MCF 10A (cell line): ENCODE measurements at regions not wholly inside any gene's neighbourhood (a gene's known extent, or its start where the extent isn't known, plus 50 kb on each side); places are given as distances from the start of the nearest gene placed in this dataset.

Experiments
- BruUV-seq: library from RNA; stranded (reverse); fragments of 400-500 nt; replicated peaks from 2 replicates; lab custom pipeline; 2021; lab: Mats Ljungman, UMichigan
- CTCF ChIA-PET: fragments of 300-600 bp; sonication (Branson Sonifier 250); formaldehyde crosslinking; extraction: SDS; loops from one replicate; lab custom pipeline; 2021; ENCODE audit warnings: antibody characterized with exemption, inconsistent platforms; lab: Yijun Ruan, JAX
- POLR2A ChIA-PET: fragments of 300-600, 350-650 bp; sonication (Branson Sonifier 250); formaldehyde crosslinking; extraction: SDS; loops from one replicate; lab custom pipeline; 2020; ENCODE audit warnings: antibody characterized with exemption, inconsistent platforms; lab: Yijun Ruan, JAX
- DNase-seq: peaks from one replicate; pipeline ENCODE4 v3.0.0-alpha.2; 2018; ENCODE audit not compliant: unreplicated experiment
- H3K27ac Mint-ChIP-seq: one replicate; pipeline ENCODE4 v1.8.0; 2022; ENCODE audit warnings: mild to moderate bottlenecking, low read depth, mixed read lengths; ENCODE audit not compliant: unreplicated experiment
- H3K27me3 Mint-ChIP-seq: one replicate; pipeline ENCODE4 v1.8.0; 2022; ENCODE audit warnings: mixed read lengths; ENCODE audit not compliant: insufficient read depth, unreplicated experiment
- H3K36me3 Mint-ChIP-seq: one replicate; pipeline ENCODE4 v1.8.0; 2022; ENCODE audit warnings: mild to moderate bottlenecking, moderate library complexity, mixed read lengths; ENCODE audit not compliant: insufficient read depth, unreplicated experiment
- H3K4me1 Mint-ChIP-seq: one replicate; pipeline ENCODE4 v1.8.0; 2022; ENCODE audit warnings: mixed read lengths; ENCODE audit not compliant: insufficient read depth, unreplicated experiment
- H3K4me3 Mint-ChIP-seq: one replicate; pipeline ENCODE4 v1.8.0; 2022; ENCODE audit warnings: mild to moderate bottlenecking, moderate library complexity, mixed read lengths; ENCODE audit not compliant: unreplicated experiment
- H3K9me3 Mint-ChIP-seq: one replicate; pipeline ENCODE4 v1.8.0; 2022; ENCODE audit warnings: mixed read lengths; ENCODE audit not compliant: unreplicated experiment
- intact Hi-C: fragments of 100-400 bp; cut with micrococcal nuclease; formaldehyde crosslinking; loops from 2 replicates; pipeline ENCODE4 v1.14.1; 2022
- TF ChIP-seq, protein P1 (sequence below): fragments of 200-600 bp; IDR thresholded peaks from one replicate; pipeline ENCODE4 v1.8.0; 2022; ENCODE audit warnings: antibody characterized with exemption, mild to moderate bottlenecking; ENCODE audit not compliant: unreplicated experiment

DNA sequence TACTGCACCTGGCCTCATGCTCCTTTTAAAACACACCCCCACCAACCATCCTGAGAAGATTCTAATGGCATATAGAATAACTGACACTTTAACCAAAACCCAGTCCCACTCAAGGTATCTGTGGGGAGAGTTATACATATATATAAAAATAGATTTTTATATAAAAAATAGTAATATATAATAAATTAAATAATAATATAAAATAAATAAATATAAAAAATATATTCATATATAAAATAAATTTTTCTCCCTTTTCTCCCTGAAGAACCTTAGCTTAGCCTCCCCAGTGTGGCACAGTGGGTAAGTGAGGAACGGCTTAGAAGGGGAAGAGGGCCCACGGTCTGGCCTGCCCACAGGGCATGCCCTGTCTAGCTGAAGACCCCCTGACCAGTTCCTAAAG is 51.1 kb upstream of the SSBP2 start:
- Mint-ChIP-seq H3K36me3 (no peaks in the 10 kb centered on the region), H3K27me3 (no peaks in the 10 kb centered on the region), H3K27ac (no peak overlapping the region), H3K9me3 (peaks cover 25% of the 10 kb centered on the region), H3K4me3 (no peak overlapping the region), H3K4me1 (no peaks in the 10 kb centered on the region)
- intact Hi-C loops = no loop called here
- BruUV-seq = no TSS peak
- DNase-seq = no peak
- CTCF ChIA-PET = interaction anchor here (0.6 kb wide), 2 partner anchors 283 to 430 kb away, joined by 3 to 4 read pairs; no protein-coding TSS in a partner anchor
- POLR2A ChIA-PET = interaction anchor here (0.6 to 1.9 kb wide), 2 partner anchors 13 to 26 kb away, joined by 3 to 6 read pairs; no protein-coding TSS in a partner anchor
- TF ChIP-seq, protein P1, sequence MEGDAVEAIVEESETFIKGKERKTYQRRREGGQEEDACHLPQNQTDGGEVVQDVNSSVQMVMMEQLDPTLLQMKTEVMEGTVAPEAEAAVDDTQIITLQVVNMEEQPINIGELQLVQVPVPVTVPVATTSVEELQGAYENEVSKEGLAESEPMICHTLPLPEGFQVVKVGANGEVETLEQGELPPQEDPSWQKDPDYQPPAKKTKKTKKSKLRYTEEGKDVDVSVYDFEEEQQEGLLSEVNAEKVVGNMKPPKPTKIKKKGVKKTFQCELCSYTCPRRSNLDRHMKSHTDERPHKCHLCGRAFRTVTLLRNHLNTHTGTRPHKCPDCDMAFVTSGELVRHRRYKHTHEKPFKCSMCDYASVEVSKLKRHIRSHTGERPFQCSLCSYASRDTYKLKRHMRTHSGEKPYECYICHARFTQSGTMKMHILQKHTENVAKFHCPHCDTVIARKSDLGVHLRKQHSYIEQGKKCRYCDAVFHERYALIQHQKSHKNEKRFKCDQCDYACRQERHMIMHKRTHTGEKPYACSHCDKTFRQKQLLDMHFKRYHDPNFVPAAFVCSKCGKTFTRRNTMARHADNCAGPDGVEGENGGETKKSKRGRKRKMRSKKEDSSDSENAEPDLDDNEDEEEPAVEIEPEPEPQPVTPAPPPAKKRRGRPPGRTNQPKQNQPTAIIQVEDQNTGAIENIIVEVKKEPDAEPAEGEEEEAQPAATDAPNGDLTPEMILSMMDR = no peak

DNA sequence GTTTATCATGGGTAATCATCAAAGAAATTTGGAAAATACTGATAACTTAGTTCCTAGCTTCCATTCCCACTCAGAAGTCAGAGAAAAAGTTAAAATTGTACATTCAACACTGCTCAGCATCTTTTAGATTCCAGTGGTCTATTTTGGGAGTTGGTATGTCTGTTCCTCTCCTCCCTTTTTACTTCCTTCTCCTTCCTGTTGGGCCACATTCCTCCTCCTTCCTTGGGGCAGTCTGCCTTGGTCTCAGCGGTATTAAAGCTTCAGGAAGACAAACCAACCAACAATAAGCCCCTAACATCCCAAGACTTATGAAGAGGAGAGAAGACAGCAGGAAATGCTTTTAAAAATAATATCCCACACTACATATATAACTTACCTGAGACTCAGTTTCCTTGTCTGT is 49.9 kb upstream of the SSBP2 start:
- H3K4me3 Mint-ChIP-seq = no peak overlapping the region
- H3K9me3 Mint-ChIP-seq = peaks cover 13% of the 10 kb centered on the region
- BruUV-seq = no TSS peak
- no peak overlapping the region for H3K27ac Mint-ChIP-seq
- CTCF ChIA-PET = interaction anchor here (1.5 kb wide), 1 partner anchor 22 kb away, joined by 3 read pairs; no protein-coding TSS in a partner anchor
- H3K27me3 Mint-ChIP-seq = no peaks in the 10 kb centered on the region
- no peaks in the 10 kb centered on the region for H3K4me1 Mint-ChIP-seq
- TF ChIP-seq, protein P1 = no peak
- DNase-seq = no peak
- intact Hi-C loops = no loop called here
- no peaks in the 10 kb centered on the region for H3K36me3 Mint-ChIP-seq
- POLR2A ChIA-PET = interaction anchor here (0.7 to 1.2 kb wide), 4 partner anchors 9 to 90 kb away, joined by 3 to 5 read pairs (median 4); no protein-coding TSS in a partner anchor
